OCI-LY7 (cell line): ENCODE measurements at regions not wholly inside any gene's neighbourhood (a gene's known extent, or its start where the extent isn't known, plus 50 kb on each side); places are given as distances from the start of the nearest gene placed in this dataset.

Experiments
- BruUV-seq: library from RNA; stranded (reverse); fragments of 400-500 nt; replicated peaks from 2 replicates; lab custom pipeline; 2021; lab: Mats Ljungman, UMichigan
- CTCF ChIA-PET: fragments of 300-600 bp; sonication (Branson Sonifier 250); formaldehyde crosslinking; loops from one replicate; lab custom pipeline; 2022; ENCODE audit warnings: antibody characterized with exemption; ENCODE audit not compliant: unreplicated experiment; lab: Charles Lee
- POLR2A ChIA-PET: fragments of 300-600 bp; sonication (Branson Sonifier 250); formaldehyde crosslinking; loops from one replicate; lab custom pipeline; 2022; ENCODE audit warnings: antibody characterized with exemption; lab: Charles Lee
- DNase-seq: peaks from one replicate; pipeline ENCODE4 v3.0.0-alpha.2; 2015; ENCODE audit warnings: low spot score
- H2AFZ ChIP-seq: fragments of 200-600 bp; sonication (generic), shearing (Covaris generic); 2 replicates; pipeline ENCODE4 v1.6.1; 2014; ENCODE audit warnings: mild to moderate bottlenecking, antibody characterized with exemption, low read length, moderate library complexity
- H3K27ac ChIP-seq: fragments of 200-600 bp; sonication (generic); 2 replicates; pipeline ENCODE4 v1.5.1; 2014; ENCODE audit warnings: mixed run types, low read depth, mild to moderate bottlenecking, moderate library complexity, low read length, inconsistent platforms; ENCODE audit not compliant: poor library complexity, severe bottlenecking
- H3K36me3 ChIP-seq: fragments of 200-600 bp; sonication (generic); 2 replicates; pipeline ENCODE4 v1.6.1; 2014; ENCODE audit warnings: mild to moderate bottlenecking, antibody characterized with exemption, low read length, moderate library complexity, mixed read lengths; ENCODE audit not compliant: insufficient read depth
- H3K4me1 ChIP-seq: fragments of 200-600 bp; sonication (generic); 2 replicates; pipeline ENCODE4 v1.5.1; 2014; ENCODE audit warnings: mild to moderate bottlenecking, low read length; ENCODE audit not compliant: insufficient read depth, poor library complexity, severe bottlenecking
- H3K4me2 ChIP-seq: fragments of 200-600 bp; sonication (generic); 2 replicates; pipeline ENCODE4 v1.6.1; 2014; ENCODE audit warnings: mild to moderate bottlenecking, low read length
- H3K4me3 ChIP-seq: fragments of 200-600 bp; sonication (generic); 2 replicates; pipeline ENCODE4 v1.5.1; 2014; ENCODE audit warnings: mild to moderate bottlenecking, low read depth, low read length; ENCODE audit not compliant: poor library complexity, severe bottlenecking
- H3K79me2 ChIP-seq: fragments of 200-600 bp; sonication (generic); 2 replicates; pipeline ENCODE4 v1.6.1; 2016; ENCODE audit warnings: low read depth, mild to moderate bottlenecking, low read length, moderate library complexity, mixed read lengths; ENCODE audit not compliant: insufficient read depth
- H3K9me2 ChIP-seq: fragments of 200-600 bp; sonication (generic); 2 replicates; pipeline ENCODE4 v1.6.1; 2016; ENCODE audit warnings: mild to moderate bottlenecking, low read length, mixed read lengths; ENCODE audit not compliant: insufficient read depth
- H3K9me3 ChIP-seq: fragments of 200-600 bp; sonication (generic); 2 replicates; pipeline ENCODE4 v1.6.1; 2014; ENCODE audit warnings: mild to moderate bottlenecking, mixed run types, low read length, mixed read lengths
- H4K20me1 ChIP-seq: fragments of 200-600 bp; sonication (generic); 2 replicates; pipeline ENCODE4 v1.6.1; 2014; ENCODE audit warnings: mild to moderate bottlenecking, antibody characterized with exemption, low read length, moderate library complexity, mixed read lengths; ENCODE audit not compliant: insufficient read depth
- CTCF ChIP-seq: fragments of 200-600 bp; sonication (generic); conservative IDR thresholded peaks from 2 replicates; pipeline ENCODE4 v1.5.1; 2014; ENCODE audit warnings: mild to moderate bottlenecking, antibody characterized with exemption, low read length, moderate library complexity, mixed read lengths
- EZH2phosphoT487 ChIP-seq: fragments of 200-600 bp; sonication (generic); IDR thresholded peaks from 2 replicates; pipeline ENCODE4 v1.6.1; 2018; ENCODE audit warnings: low read depth, borderline replicate concordance, mild to moderate bottlenecking, mixed run types, antibody characterized with exemption, low read length, moderate library complexity, mixed read lengths
- intact Hi-C: fragments of 100-400 bp; cut with micrococcal nuclease; formaldehyde crosslinking; loops from one replicate; pipeline ENCODE4 v1.10.0; 2022; ENCODE audit not compliant: unreplicated experiment

GRCh38 chr1:230509281-230509977, 83.3 kb upstream of the PGBD5 start:
- peak; percentile 11 for DNase-seq
- intact Hi-C loops: no loop called here

GRCh38 chr1:230507666-230508402, 81.7 kb upstream of the PGBD5 start:
- intact Hi-C loops: no loop called here
- Histone ChIP-seq H3K9me2 (no peaks in the 10 kb centered on the region), H3K4me3 (no peak overlapping the region), H3K4me1 (peaks cover 6% of the 10 kb centered on the region), H3K27ac (no peak overlapping the region), H3K79me2 (no peaks in the 10 kb centered on the region), H3K36me3 (no peaks in the 10 kb centered on the region), H3K9me3 (peaks cover 6% of the 10 kb centered on the region; the same call in 1 of the 2 replicates), H3K4me2 (no peak overlapping the region), H4K20me1 (no peaks in the 10 kb centered on the region), H2AFZ (no peak overlapping the region)
- no peak for TF ChIP-seq CTCF
- TF ChIP-seq EZH2phosphoT487: no peak
- no TSS peak for BruUV-seq
- CTCF ChIA-PET: no interaction called here
- POLR2A ChIA-PET: no interaction called here
- peak; percentile 12 for DNase-seq

More at GRCh38 chr1:230509281-230509977, 83.3 kb upstream of the PGBD5 start:
- Histone ChIP-seq H3K36me3 (no peaks in the 10 kb centered on the region), H4K20me1 (no peaks in the 10 kb centered on the region), H3K4me1 (peaks cover 6% of the 10 kb centered on the region), H3K4me2 (no peak overlapping the region), H3K27ac (no peak overlapping the region), H3K79me2 (no peaks in the 10 kb centered on the region), H2AFZ (no peak overlapping the region), H3K9me3 (peaks cover 6% of the 10 kb centered on the region; the same call in 1 of the 2 replicates), H3K9me2 (no peaks in the 10 kb centered on the region), H3K4me3 (no peak overlapping the region)
- POLR2A ChIA-PET: no interaction called here
- no TSS peak for BruUV-seq
- no peak for TF ChIP-seq CTCF
- TF ChIP-seq EZH2phosphoT487: no peak
- CTCF ChIA-PET: no interaction called here

- H3K27ac ChIP-seq: no peak overlapping the region
- POLR2A ChIA-PET: no interaction called here
- no peak for DNase-seq
- H3K4me3 ChIP-seq: no peak overlapping the region
- peaks cover 6% of the 10 kb centered on the region; the same call in 1 of the 2 replicates for H3K9me3 ChIP-seq
- no peaks in the 10 kb centered on the region for H3K79me2 ChIP-seq
- H3K36me3 ChIP-seq: no peaks in the 10 kb centered on the region
- H3K4me2 ChIP-seq: no peak overlapping the region
- no peaks in the 10 kb centered on the region for H3K9me2 ChIP-seq
- intact Hi-C loops: no loop called here
- CTCF ChIA-PET: no interaction called here
- no peaks in the 10 kb centered on the region for H4K20me1 ChIP-seq
- H2AFZ ChIP-seq: no peak overlapping the region
- no TSS peak for BruUV-seq
- H3K4me1 ChIP-seq: peaks cover 6% of the 10 kb centered on the region
- TF ChIP-seq CTCF: no peak
- TF ChIP-seq EZH2phosphoT487: no peak
Observed at GRCh38 chr1:230507236-230507635, 81.1 kb upstream of the PGBD5 start.
